ENCODE measurements at regions not wholly inside any gene's neighbourhood (a gene's known extent, or its start where the extent isn't known, plus 50 kb on each side); places are given as distances from the start of the nearest gene placed in this dataset.

DNA sequence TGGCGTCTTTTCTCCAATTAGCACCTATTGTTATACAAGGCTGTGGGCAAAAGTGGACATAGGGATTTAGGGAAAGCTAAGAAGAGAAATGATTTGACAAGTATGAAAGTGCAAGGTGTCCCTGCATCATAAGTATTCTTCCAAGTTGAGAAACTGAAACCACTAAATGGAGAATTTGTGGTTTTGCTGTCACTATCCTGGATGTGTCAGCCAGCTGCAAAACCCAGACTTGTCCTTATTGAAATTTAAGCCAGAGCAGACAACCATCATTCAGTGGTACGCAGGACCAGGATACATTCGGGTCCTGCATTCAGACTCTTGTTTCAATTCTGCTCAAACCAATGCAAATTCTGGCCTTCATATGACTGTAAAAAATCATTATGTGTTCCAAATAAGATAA, 384.8 kb upstream of the TGFBR2 start:
- DNase-seq (ENCODE audit: low read depth) = no peak

DNA sequence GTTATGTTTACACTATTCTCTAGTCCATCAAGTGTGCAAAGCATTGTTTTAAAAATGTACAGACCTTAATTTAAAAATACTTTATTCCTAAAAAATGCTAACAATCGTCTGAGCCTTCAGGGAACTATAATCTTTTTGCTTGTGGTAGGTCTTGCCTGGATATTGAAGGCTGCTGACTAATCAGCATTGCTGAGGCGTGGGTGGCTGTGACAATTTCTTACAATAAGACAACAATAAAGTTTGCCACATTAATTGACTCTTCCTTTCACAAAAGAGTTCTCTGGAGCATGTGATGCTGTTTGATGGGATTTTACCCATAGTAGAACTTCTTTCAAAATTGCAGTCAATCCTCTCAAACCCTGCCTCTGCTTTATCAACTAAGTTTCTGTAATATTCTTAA, 384.0 kb upstream of the TGFBR2 start:
- no peak for DNase-seq (ENCODE audit: low read depth)

DNA sequence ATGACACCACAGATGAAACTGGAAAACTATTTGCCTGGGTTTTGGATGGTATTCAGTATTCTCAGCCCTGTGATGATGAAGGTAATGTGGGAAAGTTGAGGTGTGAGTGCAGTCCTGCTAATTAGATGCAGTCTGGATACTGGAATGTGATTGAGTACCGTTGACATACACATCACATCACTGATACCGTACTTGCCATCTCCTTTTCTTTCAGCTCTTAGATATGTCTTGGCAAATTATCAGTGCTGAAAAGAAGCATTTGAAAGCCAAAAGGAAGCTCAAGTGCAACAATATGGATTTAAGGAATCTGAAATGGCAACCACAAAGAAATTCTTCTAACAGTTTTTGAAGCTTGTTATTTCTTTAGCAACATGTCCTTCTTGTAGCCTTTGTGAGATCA, 381.4 kb upstream of the TGFBR2 start:
- DNase-seq (ENCODE audit: low read depth) = no peak

DNA sequence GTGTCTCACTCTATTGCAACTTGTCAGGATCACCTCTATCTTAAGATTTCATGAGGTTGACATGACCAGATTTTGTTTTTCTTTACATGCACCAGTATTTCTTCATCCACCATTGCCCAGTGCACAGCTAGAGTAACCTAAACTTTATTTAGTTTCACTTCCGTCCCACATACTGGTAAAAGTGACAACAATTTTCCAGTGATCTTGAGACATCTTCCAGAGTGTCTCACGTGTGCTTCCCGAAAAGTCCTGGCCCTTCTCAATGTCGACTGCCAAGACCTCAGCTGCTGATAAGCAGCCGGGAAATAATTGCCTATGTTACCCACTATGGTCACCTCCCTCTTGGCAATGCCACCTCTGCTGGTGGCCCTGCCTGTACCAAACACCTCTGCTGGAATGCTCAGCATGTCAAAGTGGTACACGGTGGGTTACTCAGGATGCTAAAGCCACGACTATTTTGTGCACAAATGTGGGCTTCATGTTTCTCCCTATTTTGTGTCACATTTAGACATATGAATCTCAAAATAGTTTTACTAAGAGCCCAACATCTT, 379.7 kb upstream of the TGFBR2 start:
- DNase-seq (ENCODE audit: low read depth) = no peak

DNA sequence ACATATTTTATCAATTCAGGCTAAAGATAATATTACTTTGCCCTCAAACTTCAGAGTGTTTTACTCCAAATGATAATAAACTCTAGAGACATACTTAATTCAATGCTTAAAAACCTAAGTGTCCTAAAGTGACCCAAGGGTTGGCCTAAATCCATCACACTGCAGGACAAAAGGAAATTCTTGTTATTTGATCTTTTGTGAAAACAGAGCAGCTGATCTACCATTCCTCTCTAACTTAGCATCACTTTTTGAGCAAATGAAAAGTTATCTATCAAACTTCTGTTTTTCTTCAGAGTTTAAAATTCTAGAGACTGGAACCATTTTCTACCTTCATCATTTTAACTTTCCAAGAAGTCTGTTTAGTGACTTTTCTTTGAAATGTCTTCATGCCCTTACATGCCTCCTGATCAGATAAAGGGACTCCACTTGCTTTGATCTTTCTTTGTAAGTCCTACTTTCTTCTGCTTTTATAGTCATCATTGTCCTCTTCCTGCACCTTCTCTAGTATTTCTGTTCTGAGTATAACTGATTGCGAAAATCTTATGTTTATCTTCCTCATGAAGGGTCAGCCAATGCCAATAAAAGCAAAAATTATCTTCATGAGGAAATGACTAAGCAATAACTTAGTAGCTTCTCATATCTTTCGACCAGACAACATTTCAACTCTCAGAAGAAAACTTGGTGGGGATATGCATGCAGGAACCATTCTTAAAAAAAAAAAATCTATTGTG, 378.7 kb upstream of the TGFBR2 start:
- DNase-seq (ENCODE audit: low read depth) = peak; percentile 92

DNA sequence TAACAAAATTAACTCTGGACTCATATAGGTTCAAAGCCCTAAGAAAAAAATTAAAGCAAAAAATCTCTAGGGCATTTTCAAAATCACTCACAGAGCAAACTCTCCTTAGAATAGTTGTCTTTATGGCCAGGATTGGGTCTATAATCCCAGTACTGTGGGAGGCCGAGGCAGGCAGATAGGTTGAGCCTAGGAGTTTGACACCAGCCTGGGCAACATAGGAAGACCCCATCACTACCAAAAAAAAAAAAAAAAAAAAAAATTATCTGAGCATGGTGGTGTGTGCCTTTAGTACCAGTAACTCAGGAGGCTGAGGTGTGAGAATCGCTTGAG, 378.1 kb upstream of the TGFBR2 start:
- DNase-seq (ENCODE audit: low read depth) = no peak

DNA sequence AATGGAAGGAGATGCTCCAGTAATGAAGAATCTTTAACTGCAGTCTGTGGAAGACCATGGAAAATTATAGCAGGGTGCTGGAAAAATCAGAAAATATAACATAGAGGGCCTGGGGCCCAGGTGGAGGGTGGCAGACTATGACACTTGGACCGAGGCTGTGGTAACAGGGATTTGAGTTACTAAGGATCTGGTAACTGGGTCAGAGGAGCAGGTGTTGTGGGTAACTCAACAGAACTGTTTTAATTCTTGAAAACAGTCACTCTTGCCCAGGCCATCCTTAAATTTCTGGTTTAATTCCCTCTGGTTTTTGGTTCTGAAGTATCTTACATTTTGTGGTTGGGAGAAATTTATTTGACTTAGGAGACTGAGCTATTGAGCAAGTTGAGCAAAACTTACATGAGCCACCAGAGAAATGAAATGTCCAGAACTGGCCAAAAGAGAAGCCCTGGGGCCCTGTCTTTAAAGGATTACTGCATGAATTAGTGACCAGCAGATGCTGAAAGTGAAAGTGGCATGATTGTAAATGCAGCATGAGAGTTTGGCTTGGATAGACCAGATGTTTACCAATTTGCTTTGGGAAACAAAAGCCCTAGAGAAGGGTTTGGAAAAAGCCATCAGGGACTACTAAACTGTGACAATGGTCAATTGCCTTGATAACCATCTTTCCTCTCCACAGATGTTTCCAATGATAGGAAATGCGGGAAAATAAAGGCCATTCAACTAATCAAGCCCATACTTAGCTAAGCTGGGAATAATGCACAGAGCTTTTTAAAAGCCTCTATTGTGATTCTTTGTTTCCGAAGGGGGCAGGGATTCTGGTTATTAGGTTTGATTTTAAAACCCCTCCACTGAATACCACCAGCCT, 374.9 kb upstream of the TGFBR2 start:
- peak; percentile 91 for DNase-seq (ENCODE audit: low read depth)

DNA sequence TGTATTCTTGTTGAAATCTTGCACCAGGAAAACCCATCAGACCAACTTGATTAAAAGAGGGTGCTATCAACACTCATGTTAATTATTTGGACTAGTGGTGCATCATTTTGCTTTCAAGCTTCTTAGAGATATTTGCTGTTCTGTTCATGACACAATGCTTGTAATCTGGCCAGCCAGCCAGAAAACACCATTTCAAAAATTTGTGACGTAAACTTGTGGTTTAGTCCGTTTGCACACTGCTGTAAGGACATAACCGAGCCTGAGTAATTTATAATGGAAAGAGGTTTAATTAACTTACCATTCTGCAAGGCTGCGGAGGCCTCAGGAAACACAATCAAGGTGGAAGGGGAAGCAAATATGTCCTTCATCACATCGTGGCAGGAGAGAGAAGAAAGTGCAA, 374.3 kb upstream of the TGFBR2 start:
- peak; percentile 88 for DNase-seq (ENCODE audit: low read depth)

DNA sequence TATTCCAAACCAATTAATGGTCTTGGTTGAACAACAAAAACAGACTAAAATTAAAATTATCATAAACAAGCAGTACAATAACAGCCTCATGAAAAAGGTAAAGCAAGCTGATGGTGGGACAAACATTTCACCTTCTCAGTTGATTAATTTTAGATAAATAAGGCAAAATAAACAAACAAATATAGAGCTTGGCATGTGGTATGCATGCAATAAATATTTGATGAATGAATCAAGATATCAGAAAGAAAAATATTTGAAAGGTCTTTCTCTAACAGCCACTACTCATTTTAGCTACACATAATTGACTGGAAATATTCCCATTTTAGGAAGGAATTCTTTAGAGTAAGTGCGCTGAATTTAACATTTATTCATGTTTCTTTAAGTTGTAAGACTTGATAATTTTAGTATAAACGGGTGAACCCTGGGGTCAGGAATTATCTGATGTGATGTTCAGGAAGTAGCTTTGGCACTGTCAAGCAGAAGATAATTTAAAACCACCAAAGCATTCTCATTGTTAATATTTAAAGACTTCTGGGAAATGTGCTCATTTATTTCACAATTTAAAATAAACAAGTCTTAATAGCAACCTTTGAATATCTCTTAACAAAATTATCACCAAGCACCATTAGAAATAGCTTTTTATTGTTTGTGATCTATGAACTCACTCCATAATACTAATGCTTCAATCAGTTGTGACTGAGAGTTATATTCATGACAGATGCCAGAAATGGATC, 372.3 kb upstream of the TGFBR2 start:
- no peak for DNase-seq (ENCODE audit: low read depth)

DNA sequence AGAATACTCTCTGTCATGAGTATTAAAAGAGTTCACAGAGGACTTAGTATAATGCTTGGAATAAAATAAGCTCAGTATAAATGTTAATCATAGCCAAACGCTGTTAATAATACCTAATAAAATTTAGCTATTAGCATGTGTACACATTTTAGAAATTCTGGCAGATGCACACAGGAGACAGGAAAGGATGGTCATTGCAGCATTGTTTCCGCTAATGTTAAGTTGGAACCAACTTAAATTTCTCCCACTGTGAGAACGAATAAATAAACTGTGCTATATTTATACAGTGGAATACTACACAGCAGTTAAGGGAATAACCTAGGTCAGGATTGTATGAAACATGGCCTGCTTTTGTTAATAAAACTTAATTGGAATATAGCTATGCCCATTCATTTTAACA, 370.4 kb upstream of the TGFBR2 start:
- DNase-seq (ENCODE audit: low read depth) = no peak

DNA sequence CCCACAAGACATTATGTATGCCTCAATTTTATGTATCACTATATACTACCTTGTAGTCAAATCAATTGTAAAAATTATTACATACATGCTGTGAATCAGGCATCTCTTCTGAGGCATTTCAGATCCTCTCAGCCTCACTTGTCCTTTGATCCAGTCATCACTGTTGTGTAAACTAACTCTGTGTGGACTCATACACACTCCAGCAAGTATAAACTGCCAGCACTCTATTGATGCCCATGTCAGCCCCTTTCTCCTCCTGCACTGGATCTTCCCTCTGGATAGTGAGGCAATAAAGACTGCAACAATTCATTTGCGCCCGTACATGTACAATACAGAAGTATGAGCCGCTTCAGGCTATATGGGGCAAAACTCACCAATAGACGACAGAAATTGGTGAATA, 364.7 kb upstream of the TGFBR2 start:
- no peak for DNase-seq (ENCODE audit: low read depth)

DNA sequence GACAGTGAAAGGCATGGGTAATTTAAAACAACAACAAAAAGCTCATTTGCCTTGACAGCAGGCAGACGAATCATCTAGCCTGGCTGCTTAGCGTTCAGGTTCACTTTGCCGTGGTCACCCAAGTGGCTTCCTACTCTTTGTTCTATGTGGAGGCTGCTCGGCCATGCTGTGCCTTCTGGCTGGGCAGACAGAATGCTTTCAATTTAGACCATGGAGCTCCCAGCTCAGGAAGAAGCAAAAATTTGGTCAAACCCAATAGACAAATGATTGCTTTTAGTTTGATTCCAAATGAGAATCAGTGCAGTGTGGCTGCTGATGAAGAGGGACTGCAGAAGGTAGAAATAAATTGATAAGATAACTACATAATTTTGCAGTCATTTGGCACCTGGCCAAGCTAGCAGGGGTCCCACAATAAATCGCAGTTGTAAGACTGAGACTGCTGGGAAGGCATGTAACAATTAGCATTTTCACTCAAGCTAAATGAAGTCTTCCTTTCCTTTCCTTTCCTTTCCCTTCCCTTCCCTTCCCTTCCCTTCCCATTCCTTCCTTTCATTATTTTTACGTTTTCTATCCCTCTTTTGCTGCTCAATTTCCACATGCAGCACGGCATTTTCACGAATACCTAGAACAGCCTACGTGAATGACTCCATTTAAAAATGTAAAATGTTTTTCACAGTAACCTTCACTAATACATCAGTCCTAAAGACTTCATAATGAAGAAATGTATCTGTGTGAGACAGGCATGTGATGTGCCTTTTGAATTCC, 360.4 kb upstream of the TGFBR2 start:
- no peak for DNase-seq (ENCODE audit: low read depth)

DNA sequence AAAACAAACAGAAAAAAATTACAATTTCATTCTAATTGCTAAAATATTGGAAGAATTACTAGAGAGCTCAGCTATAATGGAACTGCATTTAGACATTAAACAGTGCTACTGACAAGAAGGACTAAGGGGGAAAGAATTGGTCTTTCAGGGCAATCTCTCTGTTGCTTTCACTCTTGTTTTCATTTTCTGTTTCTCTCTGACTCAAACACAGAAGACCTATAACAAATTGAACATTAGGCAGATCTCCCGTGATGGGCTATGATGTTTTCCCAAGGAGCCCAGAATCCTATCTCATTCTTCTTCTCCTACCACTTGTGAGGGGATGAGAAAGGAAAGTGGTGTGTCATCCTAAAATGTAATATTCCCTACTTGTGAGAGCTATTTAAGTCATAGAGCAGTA, 358.0 kb upstream of the TGFBR2 start:
- DNase-seq (ENCODE audit: low read depth) = no peak

DNA sequence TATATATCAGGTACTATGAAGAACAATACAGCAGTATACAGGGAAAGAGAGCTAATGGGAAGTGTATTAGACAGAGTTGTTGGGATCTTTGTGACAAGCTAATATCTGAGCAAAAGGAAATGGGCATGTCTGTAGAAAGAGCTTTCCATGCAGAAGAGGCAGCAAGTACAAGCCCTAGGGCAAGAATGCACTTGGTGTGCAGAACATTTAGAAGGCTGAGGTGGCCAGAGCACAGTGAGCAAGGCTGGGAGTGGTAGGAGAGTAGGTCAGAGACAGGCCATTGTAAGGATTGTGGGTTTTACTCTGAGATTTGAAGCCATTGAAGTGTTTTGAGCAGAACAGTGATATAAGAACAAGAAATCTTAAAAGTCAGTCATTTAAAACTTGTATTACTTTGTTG, 353.9 kb upstream of the TGFBR2 start:
- DNase-seq (ENCODE audit: low read depth) = no peak

DNA sequence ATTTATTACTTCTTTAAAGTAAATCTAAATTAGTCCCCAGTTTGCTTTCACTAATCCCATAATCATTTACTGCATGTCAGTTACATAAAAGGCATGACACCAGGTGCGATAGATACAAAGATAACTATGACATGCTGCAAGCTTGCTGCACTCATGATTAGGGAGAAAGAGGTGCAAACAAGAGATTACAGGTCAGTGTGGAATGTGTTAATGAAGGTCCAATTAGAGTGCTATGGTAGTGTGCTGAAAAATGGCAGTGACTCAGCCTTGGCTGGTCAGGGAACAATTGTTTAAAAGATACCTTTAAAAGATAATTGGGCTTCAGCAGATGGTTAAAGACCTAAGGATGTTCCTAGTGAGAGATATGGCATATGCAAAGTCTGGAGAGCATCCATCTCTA, 352.6 kb upstream of the TGFBR2 start:
- DNase-seq (ENCODE audit: low read depth) = no peak

DNA sequence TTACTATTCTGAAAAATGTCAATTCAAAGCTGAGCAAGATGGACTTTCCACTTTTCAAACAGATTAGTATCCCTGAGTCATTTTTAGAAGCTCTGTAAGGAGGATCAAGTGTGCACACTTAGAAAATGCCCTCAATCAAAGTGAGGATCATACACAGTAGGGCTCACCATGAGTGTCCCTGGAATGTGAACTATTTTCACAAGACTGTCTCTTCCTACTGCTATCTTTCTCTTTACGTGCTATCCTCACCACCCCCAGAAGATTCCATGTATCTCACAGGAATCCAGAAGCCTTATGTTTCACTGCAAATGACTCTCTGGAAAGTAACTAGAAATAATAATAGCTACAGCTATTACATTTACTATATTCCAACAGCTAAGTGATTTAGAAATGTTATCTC, 349.9 kb upstream of the TGFBR2 start:
- no peak for DNase-seq (ENCODE audit: low read depth)

DNA sequence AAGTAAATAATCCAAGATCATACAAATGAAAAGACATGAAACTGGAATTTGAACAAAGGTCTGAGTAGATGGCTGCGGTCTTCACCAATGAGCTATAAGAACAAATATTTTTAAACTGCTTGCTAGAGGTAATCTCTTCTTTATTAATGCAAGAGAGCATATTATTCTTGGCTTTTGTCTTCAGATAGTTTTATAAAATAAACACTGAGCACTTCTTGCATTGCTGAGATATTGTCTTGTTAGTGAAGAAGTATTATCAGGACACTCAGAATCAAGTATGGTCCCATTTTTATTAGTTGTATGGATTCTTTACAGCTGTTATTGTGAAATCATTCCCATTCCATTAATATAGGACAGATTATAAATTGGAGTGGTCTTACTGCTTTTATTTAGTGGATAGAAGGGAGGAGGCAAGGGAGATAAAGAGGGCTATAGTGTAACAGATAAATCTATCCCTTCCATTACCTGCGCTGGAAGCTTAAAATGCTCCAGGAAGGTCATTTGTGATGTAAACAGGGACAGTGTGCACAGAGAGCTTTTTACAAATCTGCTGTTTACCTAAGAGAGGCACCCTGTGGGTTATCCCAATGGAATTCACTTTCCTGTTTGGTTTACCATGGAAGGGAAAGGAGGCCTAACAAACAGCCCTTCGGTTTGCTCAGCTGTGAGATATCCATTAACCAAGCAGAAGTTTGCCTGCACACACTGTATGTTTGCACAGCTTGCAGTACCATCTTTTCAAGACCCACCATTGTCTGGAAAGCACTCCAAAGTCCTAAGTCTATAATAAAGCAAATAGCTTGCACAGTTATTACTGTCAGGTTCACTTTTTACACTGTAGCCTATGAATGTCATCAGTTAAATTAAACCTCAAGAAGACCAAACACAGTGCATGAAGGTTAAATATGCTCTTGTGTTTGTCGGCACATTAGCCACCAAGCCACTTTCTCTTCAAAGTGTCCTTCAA, 347.7 kb upstream of the TGFBR2 start:
- no peak for DNase-seq (ENCODE audit: low read depth)

DNA sequence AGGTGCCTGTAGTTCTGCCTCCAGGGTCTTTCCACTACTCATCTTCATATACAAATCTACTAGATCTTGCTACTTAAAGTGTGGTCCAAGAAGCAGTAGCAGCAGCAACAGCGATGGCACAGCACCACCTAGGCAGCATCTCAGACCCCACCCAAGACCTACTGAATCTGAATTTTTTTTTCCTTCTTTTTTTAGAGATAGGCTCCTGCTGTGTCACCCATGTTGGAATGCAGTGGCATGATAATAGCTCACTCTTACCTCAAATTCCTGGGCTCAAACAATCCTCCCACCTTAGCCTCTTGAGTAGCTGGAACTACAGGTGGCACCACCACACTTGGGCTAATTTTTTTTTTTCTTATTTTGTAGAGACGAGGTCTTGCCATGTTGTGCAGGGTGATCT, 346.7 kb upstream of the TGFBR2 start:
- DNase-seq (ENCODE audit: low read depth) = no peak

DNA sequence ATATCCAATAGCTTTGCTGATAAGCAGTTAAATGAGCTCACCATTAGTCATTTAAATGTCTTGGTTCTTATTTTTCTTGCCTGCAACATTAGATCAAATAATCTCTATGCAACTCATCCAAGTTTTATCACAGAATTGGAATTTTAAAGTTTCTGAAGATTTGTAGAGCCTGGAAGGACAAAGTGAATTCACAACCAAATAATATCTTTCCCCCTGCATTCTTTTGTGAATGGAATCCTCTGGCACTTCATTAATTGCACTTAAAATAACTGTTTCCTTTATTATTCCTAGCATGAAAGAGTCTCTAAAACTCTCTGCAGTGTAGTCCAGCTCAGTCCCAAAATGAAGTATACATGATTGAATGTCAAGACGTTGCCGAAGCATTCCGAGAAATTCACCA, 345.6 kb upstream of the TGFBR2 start:
- DNase-seq (ENCODE audit: low read depth) = no peak

DNA sequence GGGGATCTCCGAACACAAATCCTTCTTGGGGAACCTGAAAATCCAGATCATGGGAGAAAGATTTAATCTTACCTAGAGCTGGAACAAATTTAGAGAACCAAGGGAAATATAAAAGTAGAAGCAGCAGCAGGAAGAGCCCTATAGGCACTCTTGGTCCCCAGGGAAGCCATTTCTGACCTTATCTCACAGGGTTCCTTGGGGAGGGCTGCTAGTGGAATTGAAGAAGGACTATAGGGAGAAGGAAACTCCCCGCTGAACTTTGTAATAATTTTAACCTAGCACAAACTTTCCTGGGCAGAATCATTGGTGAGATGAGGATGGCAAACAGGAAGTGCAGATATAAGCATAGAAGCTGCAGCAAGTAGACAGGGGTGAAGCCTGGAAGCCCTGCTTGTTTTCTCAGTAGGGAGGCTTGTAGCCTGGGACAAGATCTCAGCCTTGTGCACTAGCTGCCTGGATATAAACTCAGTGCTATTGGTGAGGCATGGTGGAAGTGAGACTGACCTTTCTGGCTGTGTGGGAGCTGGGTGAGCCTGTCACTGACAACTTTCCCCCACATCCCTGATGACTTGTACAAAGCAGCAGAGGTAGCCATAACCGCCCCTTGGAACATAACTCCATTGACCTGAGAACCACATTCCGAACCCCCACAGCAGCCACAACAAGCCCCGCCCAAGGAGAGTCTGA, 343.0 kb upstream of the TGFBR2 start:
- DNase-seq (ENCODE audit: low read depth) = no peak
